Pancreas (tissue), 10 donors: ENCODE measurements at regions not wholly inside any gene's neighbourhood (a gene's known extent, or its start where the extent isn't known, plus 50 kb on each side); places are given as distances from the start of the nearest gene placed in this dataset.
A peak's percentile ranks its signal among the peaks of the same experiment; 100 is the strongest.

Experiments
- ATAC-seq, 4 donors: fragments of 200-7000 bp; cut with Tn5 transposase; one replicate each; pipeline versions ENCODE4 v1.8.0 to v1.9.1; 2020; ENCODE audit warnings: mild to moderate bottlenecking in 4 of 4, moderate library complexity in 4 of 4
- DNase-seq, 6 donors: peaks; one replicate each; pipeline ENCODE4 v3.0.0-alpha.2; 2020
- FAIRE-seq: peaks from 2 replicates; lab custom pipeline; 2012; peaks lifted over from hg19 to GRCh38; lab: Jason Lieb, UNC
- H3K27ac ChIP-seq, 4 donors: fragments of 200-600 bp; sonication (generic); 1 replicate in 3 of 4; 2 replicates in 1 of 4; pipeline versions ENCODE4 v1.5.0 to v1.8.0; 2020
- H3K27me3 ChIP-seq, 4 donors: fragments of 200-600 bp; one replicate each; pipeline ENCODE4 v1.8.0; 2021
- H3K36me3 ChIP-seq, 3 donors: fragments of 200-600 bp; sonication (generic) in 1 of 3; one replicate each; pipeline versions ENCODE4 v1.5.0 to v1.8.0; 2020 to 2021
- H3K4me1 ChIP-seq, 3 donors: fragments of 200-600 bp; one replicate each; pipeline ENCODE4 v1.8.0; 2021
- H3K4me3 ChIP-seq, 4 donors: fragments of 200-600 bp; sonication (generic) in 2 of 4; one replicate each; pipeline versions ENCODE4 v1.5.0 to v1.8.0; 2020 to 2021
- H3K9me3 ChIP-seq, 4 donors: fragments of 200-600 bp; one replicate each; pipeline ENCODE4 v1.8.0; 2021
- WGBS, 2 donors: extraction: QIAGEN DNeasy Blood & Tissue Kit; methylation state at CpG; one replicate each; pipeline ENCODE4 v1.1.7; 2013; 5-methylcytosine and 5-hydroxymethylcytosine counted together
- intact Hi-C, 3 donors: fragments of 100-400 bp; cut with DNase I; formaldehyde crosslinking; loops; one replicate each; pipeline versions ENCODE4 v1.11.1 to v1.14.2; 2022
- TF ChIP-seq, protein P1 (sequence below), 4 donors: fragments of 200-600 bp; sonication (generic) in 3 of 4; IDR thresholded peaks; one replicate each; pipeline versions ENCODE4 v1.5.0 to v1.8.0; 2021; ENCODE audit warnings: antibody characterized with exemption in 4 of 4
- donor health status: healthy with polysubstance abuse.
- donor health status: DM: no; HTN: no; CAD: no; lungs with moderate emphysema.
- donor health status: DM: no; HTN: no; CAD: no.
- donor health status: control.
- donor health status: control.
- donor health status: Bipolar disorder and iron deficiency.
- donor health status: DM: yes; HTN: yes; CAD: no.
- donor health status: DM: no; HTN: no; CAD: no.
- donor health status: DM: no; HTN: no; CAD: no.
- donor health status: DM: yes; HTN: yes; CAD: no.

- Histone ChIP-seq H3K9me3 (no peaks in the 10 kb centered on the region), H3K4me1 (peaks cover 0 to 6% (median 0%) of the 10 kb centered on the region in 3 donors), H3K36me3 (no peaks in the 10 kb centered on the region), H3K4me3 (no peak overlapping the region), H3K27me3 (no peaks in the 10 kb centered on the region), H3K27ac (no peak overlapping the region)
- DNase-seq = no peak
- TF ChIP-seq, protein P1, sequence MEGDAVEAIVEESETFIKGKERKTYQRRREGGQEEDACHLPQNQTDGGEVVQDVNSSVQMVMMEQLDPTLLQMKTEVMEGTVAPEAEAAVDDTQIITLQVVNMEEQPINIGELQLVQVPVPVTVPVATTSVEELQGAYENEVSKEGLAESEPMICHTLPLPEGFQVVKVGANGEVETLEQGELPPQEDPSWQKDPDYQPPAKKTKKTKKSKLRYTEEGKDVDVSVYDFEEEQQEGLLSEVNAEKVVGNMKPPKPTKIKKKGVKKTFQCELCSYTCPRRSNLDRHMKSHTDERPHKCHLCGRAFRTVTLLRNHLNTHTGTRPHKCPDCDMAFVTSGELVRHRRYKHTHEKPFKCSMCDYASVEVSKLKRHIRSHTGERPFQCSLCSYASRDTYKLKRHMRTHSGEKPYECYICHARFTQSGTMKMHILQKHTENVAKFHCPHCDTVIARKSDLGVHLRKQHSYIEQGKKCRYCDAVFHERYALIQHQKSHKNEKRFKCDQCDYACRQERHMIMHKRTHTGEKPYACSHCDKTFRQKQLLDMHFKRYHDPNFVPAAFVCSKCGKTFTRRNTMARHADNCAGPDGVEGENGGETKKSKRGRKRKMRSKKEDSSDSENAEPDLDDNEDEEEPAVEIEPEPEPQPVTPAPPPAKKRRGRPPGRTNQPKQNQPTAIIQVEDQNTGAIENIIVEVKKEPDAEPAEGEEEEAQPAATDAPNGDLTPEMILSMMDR (IDR thresholded peaks at IDR 0.05) = no peak
- intact Hi-C loops = no loop called here
- WGBS, 2 donors = 60 to 72% methylated on average over 14 of the region's 14 CpGs
- peak in 1 of 4 donors; percentile 29 for ATAC-seq
- FAIRE-seq = no peak
Measured at GRCh38 chr10:3666525-3667302, 118.3 kb downstream of the KLF6 start.

- intact Hi-C loops = no loop called here
- WGBS, 2 donors = 60 to 76% methylated on average over 15 of the region's 15 CpGs
- ATAC-seq (no peak), DNase-seq (no peak), FAIRE-seq (no peak)
- no peaks in the 10 kb centered on the region for H3K27me3 ChIP-seq
- no peaks in the 10 kb centered on the region for H3K36me3 ChIP-seq
- H3K4me1 ChIP-seq = peaks cover 0 to 6% (median 0%) of the 10 kb centered on the region in 3 donors
- H3K9me3 ChIP-seq = no peaks in the 10 kb centered on the region
- TF ChIP-seq, protein P1 (IDR thresholded peaks at IDR 0.05) = no peak
- no peak overlapping the region for H3K4me3 ChIP-seq
- no peak overlapping the region for H3K27ac ChIP-seq
Measured at GRCh38 chr10:3665316-3665908, 119.6 kb downstream of the KLF6 start.

DNA sequence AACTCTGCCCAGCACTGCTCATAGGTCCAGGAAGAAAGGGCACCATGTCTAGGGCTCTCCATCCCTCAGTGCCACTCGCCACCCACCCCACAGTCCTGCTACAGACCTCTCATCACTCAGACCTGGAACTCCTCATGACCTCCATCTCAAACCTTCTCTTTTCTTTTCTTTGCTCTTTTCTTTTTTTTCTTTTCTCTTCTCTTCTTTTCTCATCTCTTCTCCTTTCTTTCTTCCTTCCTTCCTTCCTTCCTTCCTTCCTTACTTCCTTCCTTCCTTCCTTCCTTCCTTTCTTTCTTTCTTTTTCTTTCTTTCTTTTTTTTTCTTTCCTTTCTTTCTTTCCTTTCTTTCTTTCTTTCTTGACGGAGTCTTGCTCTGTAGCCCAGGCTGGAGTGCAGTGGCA lies 122.2 kb downstream of the KLF6 start:
- WGBS, 2 donors = 76 to 97% methylated on average over 2 of the region's 2 CpGs
- intact Hi-C loops = no loop called here
- Histone ChIP-seq H3K4me1 (peaks cover 0 to 4% (median 0%) of the 10 kb centered on the region in 3 donors), H3K9me3 (no peaks in the 10 kb centered on the region), H3K27me3 (no peaks in the 10 kb centered on the region), H3K4me3 (no peak overlapping the region), H3K27ac (no peak overlapping the region), H3K36me3 (no peaks in the 10 kb centered on the region)
- ATAC-seq (no peak), FAIRE-seq (no peak), DNase-seq (no peak)
- TF ChIP-seq, protein P1 (IDR thresholded peaks at IDR 0.05) = no peak

DNA sequence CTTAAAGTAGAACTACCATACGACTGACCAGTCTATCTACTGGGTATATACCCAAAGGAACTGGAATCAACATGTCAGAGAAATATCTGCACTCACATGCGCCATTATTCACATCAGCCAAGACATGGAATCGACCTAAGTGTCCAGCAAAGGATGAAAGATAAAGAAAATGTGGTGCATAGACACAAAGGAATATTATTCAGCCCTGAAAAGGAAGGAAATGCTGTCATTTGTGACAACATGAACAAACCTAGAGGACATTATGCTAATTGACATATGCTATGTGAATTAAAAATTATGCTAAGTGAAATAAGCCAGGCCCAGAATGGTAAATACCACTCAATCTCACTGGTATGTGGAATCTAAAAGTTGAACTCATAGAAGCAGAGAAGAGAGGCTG lies 123.7 kb downstream of the KLF6 start:
- H3K36me3 ChIP-seq = no peaks in the 10 kb centered on the region
- no peak for FAIRE-seq
- no peaks in the 10 kb centered on the region for H3K9me3 ChIP-seq
- H3K4me1 ChIP-seq = no peaks in the 10 kb centered on the region
- ATAC-seq = no peak
- TF ChIP-seq, protein P1 (IDR thresholded peaks at IDR 0.05) = no peak
- no peak overlapping the region for H3K27ac ChIP-seq
- 83 to 86% methylated on average over 3 of the region's 3 CpGs for whole genome bisulfite sequencing, 2 donors
- intact Hi-C loops = no loop called here
- H3K4me3 ChIP-seq = no peak overlapping the region
- DNase-seq = no peak
- H3K27me3 ChIP-seq = no peaks in the 10 kb centered on the region

DNA sequence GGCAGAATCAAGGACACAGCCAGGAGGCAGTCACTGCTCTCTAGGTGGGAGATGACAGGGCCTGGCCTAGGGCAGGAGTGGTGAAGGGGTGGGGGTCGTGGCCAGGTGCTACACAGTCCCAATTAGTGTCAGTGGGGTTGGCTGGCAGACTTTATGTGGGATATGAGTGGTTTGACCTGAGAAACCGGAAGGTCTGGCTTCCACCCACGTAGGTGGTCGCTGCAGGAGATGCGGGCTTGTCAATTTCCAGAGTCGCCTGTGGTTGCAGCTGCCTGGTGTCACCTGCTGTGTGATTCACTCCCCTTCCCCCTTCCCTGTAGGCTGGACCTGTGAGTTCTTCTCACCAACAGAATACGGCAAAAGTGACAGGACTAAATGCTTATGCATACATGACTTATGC lies 124.3 kb downstream of the KLF6 start:
- TF ChIP-seq, protein P1 (IDR thresholded peaks at IDR 0.05) = no peak
- FAIRE-seq = no peak
- WGBS, 2 donors = 75 to 79% methylated on average over 7 of the region's 7 CpGs

More for the DNA sequence above, 124.3 kb downstream of the KLF6 start:
- no peaks in the 10 kb centered on the region for H3K36me3 ChIP-seq
- H3K27me3 ChIP-seq = no peaks in the 10 kb centered on the region
- H3K4me1 ChIP-seq = no peaks in the 10 kb centered on the region
- no peaks in the 10 kb centered on the region for H3K9me3 ChIP-seq
- ATAC-seq (no peak), DNase-seq (no peak)
- intact Hi-C loops = no loop called here
- H3K4me3 ChIP-seq = no peak overlapping the region
- no peak overlapping the region for H3K27ac ChIP-seq
